ENCODE measurements at regions not wholly inside any gene's neighbourhood (a gene's known extent, or its start where the extent isn't known, plus 50 kb on each side); places are given as distances from the start of the nearest gene placed in this dataset.

DNA sequence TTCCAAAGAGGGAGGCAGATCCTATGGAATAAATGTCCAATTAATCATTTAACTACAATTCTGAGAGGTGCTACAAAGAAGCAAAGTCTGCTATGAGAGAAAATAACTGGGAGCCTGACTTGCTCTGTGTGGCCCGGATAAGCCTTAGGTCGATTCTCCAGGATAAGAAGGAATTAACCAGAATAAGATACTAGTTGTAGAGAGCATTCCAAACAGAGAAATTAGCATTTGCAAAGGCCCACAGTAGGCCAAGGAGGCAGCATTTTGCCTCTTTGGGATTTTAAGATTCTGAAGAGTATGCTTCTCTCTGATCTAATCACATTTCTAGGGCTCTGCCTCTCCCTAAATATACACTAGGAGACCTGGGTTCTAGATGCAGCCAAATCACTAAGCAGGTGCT is 113.7 kb downstream of the SNX19 start:
- no peaks in the 10 kb centered on the region for H3K27me3 Mint-ChIP-seq
- DNase-seq: no peak
- intact Hi-C loops (cut with micrococcal nuclease): no loop called here
- H3K36me3 Mint-ChIP-seq (ENCODE audit: low read depth): no peaks in the 10 kb centered on the region
- CTCF ChIA-PET: no interaction called here
- TF ChIP-seq, protein P1, sequence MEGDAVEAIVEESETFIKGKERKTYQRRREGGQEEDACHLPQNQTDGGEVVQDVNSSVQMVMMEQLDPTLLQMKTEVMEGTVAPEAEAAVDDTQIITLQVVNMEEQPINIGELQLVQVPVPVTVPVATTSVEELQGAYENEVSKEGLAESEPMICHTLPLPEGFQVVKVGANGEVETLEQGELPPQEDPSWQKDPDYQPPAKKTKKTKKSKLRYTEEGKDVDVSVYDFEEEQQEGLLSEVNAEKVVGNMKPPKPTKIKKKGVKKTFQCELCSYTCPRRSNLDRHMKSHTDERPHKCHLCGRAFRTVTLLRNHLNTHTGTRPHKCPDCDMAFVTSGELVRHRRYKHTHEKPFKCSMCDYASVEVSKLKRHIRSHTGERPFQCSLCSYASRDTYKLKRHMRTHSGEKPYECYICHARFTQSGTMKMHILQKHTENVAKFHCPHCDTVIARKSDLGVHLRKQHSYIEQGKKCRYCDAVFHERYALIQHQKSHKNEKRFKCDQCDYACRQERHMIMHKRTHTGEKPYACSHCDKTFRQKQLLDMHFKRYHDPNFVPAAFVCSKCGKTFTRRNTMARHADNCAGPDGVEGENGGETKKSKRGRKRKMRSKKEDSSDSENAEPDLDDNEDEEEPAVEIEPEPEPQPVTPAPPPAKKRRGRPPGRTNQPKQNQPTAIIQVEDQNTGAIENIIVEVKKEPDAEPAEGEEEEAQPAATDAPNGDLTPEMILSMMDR (IDR thresholded peaks at IDR 0.05): no peak
- no peak overlapping the region for H3K4me3 Mint-ChIP-seq
- no peaks in the 10 kb centered on the region for H3K4me1 Mint-ChIP-seq
- H3K27ac Mint-ChIP-seq: no peak overlapping the region
- no peak for ATAC-seq (ENCODE audit: low read depth)
- H3K9me3 Mint-ChIP-seq: peaks cover 7% of the 10 kb centered on the region
- POLR2A ChIA-PET: no interaction called here

- ChIA-PET POLR2A (no interaction called here), CTCF (no interaction called here)
- Mint-ChIP-seq H3K27me3 (no peaks in the 10 kb centered on the region), H3K4me3 (no peak overlapping the region), H3K36me3 (ENCODE audit: low read depth) (no peaks in the 10 kb centered on the region), H3K4me1 (no peaks in the 10 kb centered on the region), H3K27ac (no peak overlapping the region), H3K9me3 (peaks cover 3% of the 10 kb centered on the region)
- no peak for DNase-seq
- intact Hi-C loops (cut with micrococcal nuclease): no loop called here
- TF ChIP-seq, protein P1 (IDR thresholded peaks at IDR 0.05): no peak
- ATAC-seq (ENCODE audit: low read depth): no peak
Observed at GRCh38 chr11:130804306-130805076, 111.8 kb downstream of the SNX19 start.

DNA sequence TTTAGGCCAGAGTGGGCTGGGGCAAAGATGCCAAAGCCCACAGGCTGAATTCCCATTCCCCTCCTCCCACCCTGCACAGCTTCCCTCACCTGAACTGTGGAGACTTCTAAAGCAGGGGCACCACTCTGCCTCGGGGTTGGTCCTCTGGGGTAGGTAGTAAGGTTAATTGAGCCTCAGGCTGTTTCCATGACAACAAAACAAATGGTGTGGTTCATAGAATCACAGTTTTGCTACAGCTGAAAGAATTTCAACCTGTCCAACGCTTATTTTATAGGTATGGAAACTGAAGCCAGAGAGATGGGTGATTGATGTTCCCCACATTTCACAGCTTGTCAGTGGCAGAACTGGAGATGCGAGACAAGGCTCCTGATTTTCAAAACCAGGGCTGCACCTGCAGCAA is 109.5 kb downstream of the SNX19 start:
- Mint-ChIP-seq H3K27ac (no peak overlapping the region), H3K9me3 (no peaks in the 10 kb centered on the region), H3K27me3 (peaks cover 6% of the 10 kb centered on the region), H3K36me3 (ENCODE audit: low read depth) (no peaks in the 10 kb centered on the region), H3K4me3 (no peak overlapping the region), H3K4me1 (no peaks in the 10 kb centered on the region)
- ATAC-seq (ENCODE audit: low read depth) (no peak), DNase-seq (no peak)
- CTCF ChIA-PET: no interaction called here
- intact Hi-C loops (cut with micrococcal nuclease): no loop called here
- TF ChIP-seq, protein P1 (IDR thresholded peaks at IDR 0.05): no peak
- POLR2A ChIA-PET: no interaction called here

DNA sequence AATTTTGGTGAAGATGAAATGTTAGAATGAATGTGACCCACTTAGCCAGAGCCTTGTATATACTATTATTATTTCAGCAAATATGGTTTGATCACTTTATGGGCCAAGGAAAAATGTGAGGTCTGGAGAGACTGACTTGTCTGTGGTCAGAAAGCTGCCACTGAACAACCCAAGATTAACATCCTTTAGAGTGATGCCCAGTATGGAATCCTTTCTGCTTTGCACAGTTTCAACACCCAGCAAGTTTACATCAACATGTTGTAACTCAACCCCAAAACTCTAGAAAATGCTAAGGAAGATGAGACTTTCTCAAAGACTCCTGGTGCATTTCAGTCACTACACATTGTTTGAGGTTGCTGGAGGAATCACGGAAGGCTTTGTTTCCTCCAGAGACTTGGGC is 107.7 kb downstream of the SNX19 start:
- TF ChIP-seq, protein P1 (IDR thresholded peaks at IDR 0.05): no peak
- ChIA-PET CTCF (no interaction called here), POLR2A (no interaction called here)
- H3K36me3 Mint-ChIP-seq (ENCODE audit: low read depth): no peaks in the 10 kb centered on the region
- no peaks in the 10 kb centered on the region for H3K4me1 Mint-ChIP-seq
- intact Hi-C loops (cut with micrococcal nuclease): no loop called here
- H3K27ac Mint-ChIP-seq: no peak overlapping the region
- no peak for DNase-seq
- no peak for ATAC-seq (ENCODE audit: low read depth)
- H3K4me3 Mint-ChIP-seq: no peak overlapping the region
- no peaks in the 10 kb centered on the region for H3K9me3 Mint-ChIP-seq
- H3K27me3 Mint-ChIP-seq: peaks cover 16% of the 10 kb centered on the region

- ChIA-PET CTCF (no interaction called here), POLR2A (no interaction called here)
- H3K27ac Mint-ChIP-seq: no peak overlapping the region
- no peaks in the 10 kb centered on the region for H3K9me3 Mint-ChIP-seq
- no peak overlapping the region for H3K4me3 Mint-ChIP-seq
- H3K4me1 Mint-ChIP-seq: no peaks in the 10 kb centered on the region
- ATAC-seq (ENCODE audit: low read depth): no peak
- peaks cover 20% of the 10 kb centered on the region for H3K27me3 Mint-ChIP-seq
- intact Hi-C loops (cut with micrococcal nuclease): no loop called here
- DNase-seq: no peak
- TF ChIP-seq, protein P1 (IDR thresholded peaks at IDR 0.05): no peak
- no peaks in the 10 kb centered on the region for H3K36me3 Mint-ChIP-seq (ENCODE audit: low read depth)
Observed at GRCh38 chr11:130813196-130813595, 103.1 kb downstream of the SNX19 start.

Data from activated B cell treated with CpG ODN at 0.5 μM for 24 hours (primary cell).